HAP-1 (cell line): ENCODE measurements at regions not wholly inside any gene's neighbourhood (a gene's known extent, or its start where the extent isn't known, plus 50 kb on each side); places are given as distances from the start of the nearest gene placed in this dataset.

Source experiments
- DNase-seq, 2 experiments: peaks; one replicate each; pipeline ENCODE4 v3.0.0-alpha.2; 2016 to 2020; ENCODE audit warnings: low spot score in 2 of 2
- H3K27me3 ChIP-seq: fragments of 250-450 bp; sonication (Bioruptor Pico); 2 replicates; pipeline ENCODE4 v1.5.1; 2020; ENCODE audit warnings: low read depth, mild to moderate bottlenecking, moderate library complexity
- H3K36me3 ChIP-seq: fragments of 250-450 bp; sonication (Bioruptor Pico); replicated peaks from 2 replicates; pipeline ENCODE4 v1.5.1; 2020; ENCODE audit warnings: mild to moderate bottlenecking
- H3K4me1 ChIP-seq: fragments of 250-450 bp; sonication (Bioruptor Pico); 2 replicates; pipeline ENCODE4 v1.5.1; 2020; ENCODE audit warnings: mild to moderate bottlenecking
- H3K4me3 ChIP-seq: fragments of 250-450 bp; sonication (Bioruptor Pico); 2 replicates; pipeline ENCODE4 v1.5.1; 2020; ENCODE audit warnings: mild to moderate bottlenecking, moderate library complexity
- H3K9me3 ChIP-seq: fragments of 250-450 bp; sonication (Bioruptor Pico); 2 replicates; pipeline ENCODE4 v1.5.1; 2020; ENCODE audit warnings: mild to moderate bottlenecking, moderate library complexity
- in situ Hi-C: fragments of 300-500 bp; cut with MboI; formaldehyde crosslinking; loops from 3 replicates; pipeline ENCODE4 v1.14.3; 2020; ENCODE audit warnings: low sequenced_read_pairs, inconsistent platforms, mixed read lengths

DNA sequence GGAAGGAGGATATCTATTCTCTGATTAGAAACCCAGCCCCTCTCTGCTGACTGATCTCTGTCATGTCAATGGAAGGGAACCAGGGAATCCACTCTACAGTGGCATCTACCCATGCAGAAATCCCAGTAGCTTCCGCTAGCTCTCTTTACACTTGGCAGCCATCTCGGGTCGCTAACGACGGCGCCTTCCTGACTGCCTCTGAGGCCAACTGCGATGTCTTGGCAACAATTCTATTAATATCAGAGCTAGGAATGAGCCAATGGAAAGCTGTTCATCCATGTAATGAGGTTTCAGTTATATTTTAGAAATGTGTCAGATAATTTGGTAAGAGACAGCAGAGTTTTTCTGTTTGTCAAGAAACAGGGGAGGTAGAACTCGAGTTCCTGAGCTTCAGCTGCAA, 67.6 kb upstream of the ATP10B start:
- DNase-seq, result no peak
- Histone ChIP-seq H3K4me3 (no peak overlapping the region), H3K9me3 (no peaks in the 10 kb centered on the region), H3K4me1 (no peaks in the 10 kb centered on the region), H3K27me3 (no peaks in the 10 kb centered on the region), H3K36me3 (no peaks in the 10 kb centered on the region)
- in situ Hi-C loops, result no loop called here

DNA sequence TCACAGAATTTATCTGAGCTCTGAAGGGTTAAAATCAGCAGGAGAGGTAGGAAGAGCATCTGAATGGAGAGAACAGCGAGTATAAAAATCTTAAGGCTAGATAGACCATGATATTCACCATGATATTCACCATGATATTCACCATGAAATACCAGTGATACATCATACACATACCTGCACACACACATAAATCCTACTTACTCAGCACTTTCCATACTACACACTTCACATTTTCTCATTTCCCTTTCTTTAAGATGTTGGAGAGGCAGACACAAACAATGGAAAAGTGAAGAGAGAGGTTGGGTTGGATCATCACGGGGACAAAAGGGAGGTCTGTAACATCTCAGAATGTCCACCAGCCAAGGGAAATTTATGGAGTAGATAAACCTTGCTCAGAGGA, 66.4 kb upstream of the ATP10B start:
- no peak overlapping the region for H3K4me3 ChIP-seq
- H3K36me3 ChIP-seq, result no peaks in the 10 kb centered on the region
- in situ Hi-C loops, result no loop called here
- no peaks in the 10 kb centered on the region for H3K9me3 ChIP-seq
- DNase-seq, result no peak
- no peaks in the 10 kb centered on the region for H3K4me1 ChIP-seq
- H3K27me3 ChIP-seq, result no peaks in the 10 kb centered on the region

DNA sequence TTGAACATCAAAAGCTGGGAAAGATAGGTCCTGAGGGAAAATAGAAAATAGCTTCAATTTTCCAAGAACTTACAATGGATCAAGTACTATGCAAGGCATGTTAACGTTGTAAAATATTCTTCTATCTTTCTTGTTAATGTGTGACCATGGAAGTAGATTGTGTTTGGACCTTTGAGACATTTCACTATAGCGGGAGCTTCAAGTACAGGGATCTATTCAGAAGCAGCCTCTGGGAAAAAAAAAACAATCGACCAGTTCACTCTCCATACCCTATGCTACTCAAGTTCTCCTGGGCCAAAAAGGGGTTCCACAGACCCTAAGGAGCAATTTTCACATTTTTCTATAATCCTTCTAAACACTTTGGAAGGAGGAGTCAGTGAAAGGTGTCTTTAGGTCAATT, 54.1 kb upstream of the ATP10B start:
- Histone ChIP-seq H3K4me3 (no peak overlapping the region), H3K4me1 (no peaks in the 10 kb centered on the region), H3K9me3 (no peaks in the 10 kb centered on the region), H3K27me3 (no peaks in the 10 kb centered on the region), H3K36me3 (no peaks in the 10 kb centered on the region)
- in situ Hi-C loops, result no loop called here
- no peak for DNase-seq

DNA sequence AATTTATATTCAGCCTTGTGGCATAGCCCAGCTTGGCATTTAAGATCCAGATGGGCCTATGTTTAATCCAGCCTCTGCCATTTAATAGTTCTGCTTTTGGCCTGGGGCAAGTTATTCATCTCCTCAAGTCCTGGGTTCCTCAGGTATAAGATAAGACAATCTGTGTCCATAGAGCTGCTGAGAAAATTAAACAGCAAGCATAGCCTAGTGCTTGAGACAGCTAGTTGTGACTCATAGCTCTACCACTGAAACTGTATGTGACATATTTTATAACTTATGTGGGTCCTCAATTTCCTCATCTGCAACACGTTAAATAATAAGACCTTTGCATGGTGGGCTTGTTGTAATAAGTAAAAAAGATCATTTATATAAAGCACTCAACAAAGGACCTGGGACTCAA, 53.3 kb upstream of the ATP10B start:
- in situ Hi-C loops, result no loop called here
- Histone ChIP-seq H3K4me1 (no peaks in the 10 kb centered on the region), H3K36me3 (no peaks in the 10 kb centered on the region), H3K9me3 (no peaks in the 10 kb centered on the region), H3K27me3 (no peaks in the 10 kb centered on the region), H3K4me3 (no peak overlapping the region)
- DNase-seq, result no peak

DNA sequence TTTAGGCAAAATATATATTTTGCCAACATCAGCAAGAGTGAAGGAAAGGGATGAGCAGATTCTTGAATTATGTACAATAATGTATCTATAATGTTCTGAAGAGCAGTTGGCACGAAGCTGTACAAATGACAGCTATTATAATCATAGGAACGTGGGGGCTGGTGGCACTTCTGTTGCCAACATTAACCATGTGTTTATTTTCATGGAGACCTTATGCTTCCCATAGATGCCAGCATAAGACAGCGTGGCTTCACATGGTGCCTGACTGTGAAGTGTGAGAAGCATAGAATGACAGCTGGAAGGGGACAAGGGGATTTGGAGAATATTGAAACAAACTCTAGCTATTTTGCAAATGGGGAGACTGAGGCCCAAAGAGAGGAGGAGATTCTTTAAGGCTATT, 52.6 kb upstream of the ATP10B start:
- in situ Hi-C loops, result no loop called here
- no peaks in the 10 kb centered on the region for H3K36me3 ChIP-seq
- no peak for DNase-seq
- no peaks in the 10 kb centered on the region for H3K27me3 ChIP-seq
- no peaks in the 10 kb centered on the region for H3K9me3 ChIP-seq
- no peaks in the 10 kb centered on the region for H3K4me1 ChIP-seq
- no peak overlapping the region for H3K4me3 ChIP-seq

DNA sequence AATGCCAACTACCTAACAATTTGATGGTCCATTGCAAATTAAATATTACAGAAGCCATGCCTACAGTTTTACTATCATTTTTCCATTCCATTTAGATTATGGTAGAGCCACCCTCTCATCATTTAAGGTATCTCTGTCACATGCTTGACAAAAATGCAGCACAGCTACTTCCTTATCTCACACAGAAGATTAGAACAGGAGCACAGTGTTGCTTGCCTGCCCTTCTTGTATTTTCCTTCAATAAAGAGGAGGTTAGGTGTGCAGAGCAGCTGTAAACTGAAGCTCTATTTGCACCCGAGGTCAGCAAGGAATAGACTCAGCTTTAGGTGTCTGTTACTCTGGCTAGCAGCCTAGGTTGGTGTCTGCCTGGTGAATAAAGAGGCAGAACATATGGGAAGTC, 51.5 kb upstream of the ATP10B start:
- Histone ChIP-seq H3K36me3 (no peaks in the 10 kb centered on the region), H3K4me1 (no peaks in the 10 kb centered on the region), H3K4me3 (no peak overlapping the region), H3K9me3 (no peaks in the 10 kb centered on the region), H3K27me3 (no peaks in the 10 kb centered on the region)
- DNase-seq, result no peak
- in situ Hi-C loops, result no loop called here

DNA sequence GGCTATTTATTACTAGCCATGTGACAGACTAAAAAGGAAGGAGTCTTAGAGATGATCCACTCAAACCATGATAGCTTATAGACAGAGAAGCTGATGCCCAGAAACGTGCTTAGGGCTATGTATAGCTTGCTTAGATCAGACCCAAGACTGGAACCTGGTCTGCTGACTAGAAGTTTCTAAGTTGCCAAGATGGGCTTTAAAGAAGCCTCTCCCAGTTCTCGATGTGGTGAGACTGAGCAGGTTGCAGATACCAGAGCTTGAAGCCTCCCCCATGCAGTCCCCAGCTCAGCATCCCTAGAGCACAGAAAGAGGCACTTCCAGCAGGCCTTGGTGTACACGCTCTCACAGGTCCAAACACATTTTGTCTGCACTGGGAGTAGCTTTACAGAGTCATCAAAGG, 51.1 kb upstream of the ATP10B start:
- Histone ChIP-seq H3K9me3 (no peaks in the 10 kb centered on the region), H3K4me3 (no peak overlapping the region), H3K27me3 (no peaks in the 10 kb centered on the region), H3K36me3 (no peaks in the 10 kb centered on the region), H3K4me1 (no peaks in the 10 kb centered on the region)
- no peak for DNase-seq
- in situ Hi-C loops, result no loop called here
